ENCODE measurements at regions not wholly inside any gene's neighbourhood (a gene's known extent, or its start where the extent isn't known, plus 50 kb on each side); places are given as distances from the start of the nearest gene placed in this dataset.

DNA sequence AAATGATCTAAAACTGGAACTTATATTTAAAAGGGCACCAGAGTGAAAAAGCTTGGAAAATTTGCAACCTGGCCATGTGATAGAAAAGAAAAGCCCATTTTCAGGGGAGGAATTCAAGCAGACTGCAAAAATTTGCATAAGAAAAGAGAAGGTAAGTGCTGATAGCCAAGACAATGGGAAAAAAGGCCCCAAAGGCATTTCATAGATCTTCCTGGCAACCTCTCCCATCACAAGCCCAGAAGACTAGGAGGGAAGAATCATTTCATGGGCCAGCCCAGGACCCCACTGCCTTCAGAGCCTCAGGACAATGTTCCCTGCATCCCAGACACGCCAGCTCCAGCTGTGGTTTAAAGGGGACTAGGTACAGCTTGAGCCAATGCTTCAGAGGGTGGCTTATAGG is 887.3 kb upstream of the DIAPH2 start:
- TF ChIP-seq TAF1 (IDR thresholded peaks at IDR 0.05; ENCODE audit: borderline replicate concordance, insufficient read depth, low read length), result no peak
- TF ChIP-seq FOXP2 (optimal IDR thresholded peaks at IDR 0.05; ENCODE audit: borderline replicate concordance, extremely low read depth, extremely low read length, insufficient read depth), result no peak
- no peak for TF ChIP-seq SIN3A (IDR thresholded peaks at IDR 0.05; ENCODE audit: borderline replicate concordance, insufficient read depth, low read length)
- TF ChIP-seq POLR2AphosphoS5 (IDR thresholded peaks at IDR 0.05; ENCODE audit: low read depth, low read length), result no peak
- TF ChIP-seq, protein P1, sequence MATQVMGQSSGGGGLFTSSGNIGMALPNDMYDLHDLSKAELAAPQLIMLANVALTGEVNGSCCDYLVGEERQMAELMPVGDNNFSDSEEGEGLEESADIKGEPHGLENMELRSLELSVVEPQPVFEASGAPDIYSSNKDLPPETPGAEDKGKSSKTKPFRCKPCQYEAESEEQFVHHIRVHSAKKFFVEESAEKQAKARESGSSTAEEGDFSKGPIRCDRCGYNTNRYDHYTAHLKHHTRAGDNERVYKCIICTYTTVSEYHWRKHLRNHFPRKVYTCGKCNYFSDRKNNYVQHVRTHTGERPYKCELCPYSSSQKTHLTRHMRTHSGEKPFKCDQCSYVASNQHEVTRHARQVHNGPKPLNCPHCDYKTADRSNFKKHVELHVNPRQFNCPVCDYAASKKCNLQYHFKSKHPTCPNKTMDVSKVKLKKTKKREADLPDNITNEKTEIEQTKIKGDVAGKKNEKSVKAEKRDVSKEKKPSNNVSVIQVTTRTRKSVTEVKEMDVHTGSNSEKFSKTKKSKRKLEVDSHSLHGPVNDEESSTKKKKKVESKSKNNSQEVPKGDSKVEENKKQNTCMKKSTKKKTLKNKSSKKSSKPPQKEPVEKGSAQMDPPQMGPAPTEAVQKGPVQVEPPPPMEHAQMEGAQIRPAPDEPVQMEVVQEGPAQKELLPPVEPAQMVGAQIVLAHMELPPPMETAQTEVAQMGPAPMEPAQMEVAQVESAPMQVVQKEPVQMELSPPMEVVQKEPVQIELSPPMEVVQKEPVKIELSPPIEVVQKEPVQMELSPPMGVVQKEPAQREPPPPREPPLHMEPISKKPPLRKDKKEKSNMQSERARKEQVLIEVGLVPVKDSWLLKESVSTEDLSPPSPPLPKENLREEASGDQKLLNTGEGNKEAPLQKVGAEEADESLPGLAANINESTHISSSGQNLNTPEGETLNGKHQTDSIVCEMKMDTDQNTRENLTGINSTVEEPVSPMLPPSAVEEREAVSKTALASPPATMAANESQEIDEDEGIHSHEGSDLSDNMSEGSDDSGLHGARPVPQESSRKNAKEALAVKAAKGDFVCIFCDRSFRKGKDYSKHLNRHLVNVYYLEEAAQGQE (IDR thresholded peaks at IDR 0.05; ENCODE audit: insufficient read depth in 1 of 2, low read depth in 2 of 2, low read length in 2 of 2), result no peak

GRCh38 chrX:95823796-95824195 is 860.8 kb upstream of the DIAPH2 start:
- TF ChIP-seq, protein P1 (IDR thresholded peaks at IDR 0.05; ENCODE audit: insufficient read depth in 1 of 2, low read depth in 2 of 2, low read length in 2 of 2), result no peak
- no peak for TF ChIP-seq TAF1 (IDR thresholded peaks at IDR 0.05; ENCODE audit: borderline replicate concordance, insufficient read depth, low read length)
- no peak for TF ChIP-seq POLR2AphosphoS5 (IDR thresholded peaks at IDR 0.05; ENCODE audit: low read depth, low read length)
- no peak for TF ChIP-seq SIN3A (IDR thresholded peaks at IDR 0.05; ENCODE audit: borderline replicate concordance, insufficient read depth, low read length)
- no peak for TF ChIP-seq FOXP2 (optimal IDR thresholded peaks at IDR 0.05; ENCODE audit: borderline replicate concordance, extremely low read depth, extremely low read length, insufficient read depth)

DNA sequence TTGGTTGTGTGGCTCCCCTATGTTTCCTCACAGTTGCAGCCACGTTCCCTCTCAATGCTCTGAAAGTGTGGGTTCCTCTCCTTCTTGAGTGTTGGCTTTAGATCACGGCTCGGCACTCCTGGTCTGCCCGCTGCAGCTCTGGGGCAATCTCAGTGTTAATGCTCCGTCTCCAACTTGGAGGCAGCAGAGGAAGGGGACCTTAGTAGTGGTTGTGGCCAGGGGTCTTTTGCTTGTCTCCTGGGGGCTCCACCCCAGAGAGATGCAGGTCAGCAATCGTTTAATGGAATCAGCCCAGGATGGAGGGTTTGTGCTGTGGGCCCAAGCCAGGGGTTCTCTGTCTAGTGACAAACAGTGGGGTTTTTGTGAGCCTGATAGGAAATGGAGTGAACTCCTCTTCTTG is 849.4 kb upstream of the DIAPH2 start:
- TF ChIP-seq, protein P1 (IDR thresholded peaks at IDR 0.05; ENCODE audit: insufficient read depth in 1 of 2, low read depth in 2 of 2, low read length in 2 of 2), result no peak

DNA sequence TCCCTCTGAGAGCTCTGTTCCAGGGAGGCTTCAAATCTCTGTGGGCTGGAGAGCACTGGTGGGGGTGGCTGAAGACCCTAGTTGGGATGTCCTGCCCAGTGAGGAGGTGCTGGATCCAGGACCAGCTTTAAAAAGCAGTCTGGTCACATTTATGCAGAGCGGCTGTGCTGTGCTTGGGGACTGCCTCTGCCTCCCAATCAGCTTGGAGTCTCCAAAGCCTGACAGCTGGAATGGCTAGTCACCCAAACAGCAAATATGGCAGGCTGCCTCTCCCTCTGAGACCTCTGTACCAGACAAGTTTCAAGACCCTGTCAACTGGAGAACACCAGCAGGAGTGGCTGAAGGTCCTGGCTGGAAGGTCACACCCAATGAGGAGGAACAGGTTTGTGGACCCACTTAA is 848.1 kb upstream of the DIAPH2 start:
- no peak for TF ChIP-seq SIN3A (IDR thresholded peaks at IDR 0.05; ENCODE audit: borderline replicate concordance, insufficient read depth, low read length)
- no peak for TF ChIP-seq FOXP2 (optimal IDR thresholded peaks at IDR 0.05; ENCODE audit: borderline replicate concordance, extremely low read depth, extremely low read length, insufficient read depth)
- no peak for TF ChIP-seq POLR2AphosphoS5 (IDR thresholded peaks at IDR 0.05; ENCODE audit: low read depth, low read length)
- TF ChIP-seq, protein P1 (IDR thresholded peaks at IDR 0.05; ENCODE audit: insufficient read depth in 1 of 2, low read depth in 2 of 2, low read length in 2 of 2), result no peak
- no peak for TF ChIP-seq TAF1 (IDR thresholded peaks at IDR 0.05; ENCODE audit: borderline replicate concordance, insufficient read depth, low read length)

GRCh38 chrX:95841863-95842262 is 842.8 kb upstream of the DIAPH2 start:
- TF ChIP-seq, protein P1 (IDR thresholded peaks at IDR 0.05; ENCODE audit: insufficient read depth in 1 of 2, low read depth in 2 of 2, low read length in 2 of 2), result no peak
- TF ChIP-seq POLR2AphosphoS5 (IDR thresholded peaks at IDR 0.05; ENCODE audit: low read depth, low read length), result no peak
